ENCODE measurements at regions not wholly inside any gene's neighbourhood (a gene's known extent, or its start where the extent isn't known, plus 50 kb on each side); places are given as distances from the start of the nearest gene placed in this dataset.

- no peak overlapping the region for H3K9ac ChIP-seq (ENCODE audit: low read depth, low read length)
- H3K36me3 ChIP-seq (ENCODE audit: insufficient read depth, low read length): no peaks in the 10 kb centered on the region
- H3K4me1 ChIP-seq (ENCODE audit: control insufficient read depth, insufficient read depth, low read length): no peaks in the 10 kb centered on the region
- H3K4me2 ChIP-seq (ENCODE audit: low read length): no peak overlapping the region
- peaks cover 10% of the 10 kb centered on the region for H3K27me3 ChIP-seq (ENCODE audit: control insufficient read depth, insufficient read depth, low read length)
- H3K9me3 ChIP-seq (replicated peaks; ENCODE audit: low read length): no peaks in the 10 kb centered on the region
- no peak overlapping the region for H3K4me3 ChIP-seq (ENCODE audit: low read length)
These were observed 99.6 kb upstream of the KAZN start for GRCh38 chr1:14498839-14499238.

GRCh38 chr1:14499312-14500040, 99.0 kb upstream of the KAZN start:
- no peaks in the 10 kb centered on the region for H3K36me3 ChIP-seq (ENCODE audit: insufficient read depth, low read length)
- H3K4me3 ChIP-seq (ENCODE audit: low read length): no peak overlapping the region
- H3K27me3 ChIP-seq (ENCODE audit: control insufficient read depth, insufficient read depth, low read length): peaks cover 10% of the 10 kb centered on the region
- H3K4me2 ChIP-seq (ENCODE audit: low read length): no peak overlapping the region
- H3K9ac ChIP-seq (ENCODE audit: low read depth, low read length): no peak overlapping the region
- no peaks in the 10 kb centered on the region for H3K4me1 ChIP-seq (ENCODE audit: control insufficient read depth, insufficient read depth, low read length)
- H3K9me3 ChIP-seq (replicated peaks; ENCODE audit: low read length): no peaks in the 10 kb centered on the region

- H3K4me2 ChIP-seq (ENCODE audit: low read length): no peak overlapping the region
- no peaks in the 10 kb centered on the region for H3K36me3 ChIP-seq (ENCODE audit: insufficient read depth, low read length)
- H3K9me3 ChIP-seq (replicated peaks; ENCODE audit: low read length): no peaks in the 10 kb centered on the region
- no peak overlapping the region for H3K4me3 ChIP-seq (ENCODE audit: low read length)
- no peak overlapping the region for H3K9ac ChIP-seq (ENCODE audit: low read depth, low read length)
- H3K27me3 ChIP-seq (ENCODE audit: control insufficient read depth, insufficient read depth, low read length): peaks cover 6% of the 10 kb centered on the region
- no peaks in the 10 kb centered on the region for H3K4me1 ChIP-seq (ENCODE audit: control insufficient read depth, insufficient read depth, low read length)
These were observed 98.4 kb upstream of the KAZN start for GRCh38 chr1:14500041-14500440.

- Histone ChIP-seq H3K9me3 (replicated peaks; ENCODE audit: low read length) (no peaks in the 10 kb centered on the region), H3K4me2 (ENCODE audit: low read length) (no peak overlapping the region), H3K4me1 (ENCODE audit: control insufficient read depth, insufficient read depth, low read length) (no peaks in the 10 kb centered on the region), H3K27me3 (ENCODE audit: control insufficient read depth, insufficient read depth, low read length) (peaks cover 3% of the 10 kb centered on the region), H3K9ac (ENCODE audit: low read depth, low read length) (no peak overlapping the region), H3K4me3 (ENCODE audit: low read length) (no peak overlapping the region), H3K36me3 (ENCODE audit: insufficient read depth, low read length) (no peaks in the 10 kb centered on the region)
These were observed 97.6 kb upstream of the KAZN start for GRCh38 chr1:14500912-14501311.

- H3K9ac ChIP-seq (ENCODE audit: low read depth, low read length): no peak overlapping the region
- no peaks in the 10 kb centered on the region for H3K27me3 ChIP-seq (ENCODE audit: control insufficient read depth, insufficient read depth, low read length)
- H3K4me3 ChIP-seq (ENCODE audit: low read length): no peak overlapping the region
- no peaks in the 10 kb centered on the region for H3K4me1 ChIP-seq (ENCODE audit: control insufficient read depth, insufficient read depth, low read length)
- H3K4me2 ChIP-seq (ENCODE audit: low read length): no peak overlapping the region
- no peaks in the 10 kb centered on the region for H3K9me3 ChIP-seq (replicated peaks; ENCODE audit: low read length)
- no peaks in the 10 kb centered on the region for H3K36me3 ChIP-seq (ENCODE audit: insufficient read depth, low read length)
These were observed 94.0 kb upstream of the KAZN start for GRCh38 chr1:14504517-14504916.

- Histone ChIP-seq H3K4me2 (ENCODE audit: low read length) (no peak overlapping the region), H3K4me3 (ENCODE audit: low read length) (no peak overlapping the region), H3K27me3 (ENCODE audit: control insufficient read depth, insufficient read depth, low read length) (no peaks in the 10 kb centered on the region), H3K36me3 (ENCODE audit: insufficient read depth, low read length) (no peaks in the 10 kb centered on the region), H3K9me3 (replicated peaks; ENCODE audit: low read length) (no peaks in the 10 kb centered on the region), H3K9ac (ENCODE audit: low read depth, low read length) (no peak overlapping the region), H3K4me1 (ENCODE audit: control insufficient read depth, insufficient read depth, low read length) (no peaks in the 10 kb centered on the region)
These were observed 91.8 kb upstream of the KAZN start for GRCh38 chr1:14506471-14507255.

- Histone ChIP-seq H3K27me3 (ENCODE audit: control insufficient read depth, insufficient read depth, low read length) (no peaks in the 10 kb centered on the region), H3K4me1 (ENCODE audit: control insufficient read depth, insufficient read depth, low read length) (no peaks in the 10 kb centered on the region), H3K4me2 (ENCODE audit: low read length) (no peak overlapping the region), H3K36me3 (ENCODE audit: insufficient read depth, low read length) (no peaks in the 10 kb centered on the region), H3K9ac (ENCODE audit: low read depth, low read length) (no peak overlapping the region), H3K9me3 (replicated peaks; ENCODE audit: low read length) (no peaks in the 10 kb centered on the region), H3K4me3 (ENCODE audit: low read length) (no peak overlapping the region)
These were observed 91.2 kb upstream of the KAZN start for GRCh38 chr1:14507262-14507661.

- Histone ChIP-seq H3K4me3 (ENCODE audit: low read length) (no peak overlapping the region), H3K4me1 (ENCODE audit: control insufficient read depth, insufficient read depth, low read length) (no peaks in the 10 kb centered on the region), H3K4me2 (ENCODE audit: low read length) (no peak overlapping the region), H3K36me3 (ENCODE audit: insufficient read depth, low read length) (no peaks in the 10 kb centered on the region), H3K27me3 (ENCODE audit: control insufficient read depth, insufficient read depth, low read length) (no peaks in the 10 kb centered on the region), H3K9me3 (replicated peaks; ENCODE audit: low read length) (no peaks in the 10 kb centered on the region), H3K9ac (ENCODE audit: low read depth, low read length) (no peak overlapping the region)
These were observed 89.9 kb upstream of the KAZN start for GRCh38 chr1:14508613-14509012.

GRCh38 chr1:14511166-14511680, 87.3 kb upstream of the KAZN start:
- no peak overlapping the region for H3K4me3 ChIP-seq (ENCODE audit: low read length)
- H3K27me3 ChIP-seq (ENCODE audit: control insufficient read depth, insufficient read depth, low read length): no peaks in the 10 kb centered on the region
- H3K4me1 ChIP-seq (ENCODE audit: control insufficient read depth, insufficient read depth, low read length): no peaks in the 10 kb centered on the region
- no peaks in the 10 kb centered on the region for H3K9me3 ChIP-seq (replicated peaks; ENCODE audit: low read length)
- no peak overlapping the region for H3K4me2 ChIP-seq (ENCODE audit: low read length)
- H3K9ac ChIP-seq (ENCODE audit: low read depth, low read length): no peak overlapping the region
- no peaks in the 10 kb centered on the region for H3K36me3 ChIP-seq (ENCODE audit: insufficient read depth, low read length)

- H3K9ac ChIP-seq (ENCODE audit: low read depth, low read length): no peak overlapping the region
- no peak overlapping the region for H3K4me2 ChIP-seq (ENCODE audit: low read length)
- no peak overlapping the region for H3K4me3 ChIP-seq (ENCODE audit: low read length)
- no peaks in the 10 kb centered on the region for H3K36me3 ChIP-seq (ENCODE audit: insufficient read depth, low read length)
- H3K9me3 ChIP-seq (replicated peaks; ENCODE audit: low read length): no peaks in the 10 kb centered on the region
- peaks cover 4% of the 10 kb centered on the region for H3K4me1 ChIP-seq (ENCODE audit: control insufficient read depth, insufficient read depth, low read length)
- no peaks in the 10 kb centered on the region for H3K27me3 ChIP-seq (ENCODE audit: control insufficient read depth, insufficient read depth, low read length)
These were observed 86.5 kb upstream of the KAZN start for GRCh38 chr1:14511796-14512585.

GRCh38 chr1:14513111-14513510, 85.4 kb upstream of the KAZN start:
- H3K9ac ChIP-seq (ENCODE audit: low read depth, low read length): no peak overlapping the region
- H3K9me3 ChIP-seq (replicated peaks; ENCODE audit: low read length): no peaks in the 10 kb centered on the region
- H3K36me3 ChIP-seq (ENCODE audit: insufficient read depth, low read length): no peaks in the 10 kb centered on the region
- no peaks in the 10 kb centered on the region for H3K27me3 ChIP-seq (ENCODE audit: control insufficient read depth, insufficient read depth, low read length)
- peaks cover 12% of the 10 kb centered on the region for H3K4me1 ChIP-seq (ENCODE audit: control insufficient read depth, insufficient read depth, low read length)
- no peak overlapping the region for H3K4me2 ChIP-seq (ENCODE audit: low read length)
- H3K4me3 ChIP-seq (ENCODE audit: low read length): no peak overlapping the region

Data from skeletal muscle satellite cell (primary cell).